Peyer's patch (tissue), 4 donors: ENCODE measurements at regions not wholly inside any gene's neighbourhood (a gene's known extent, or its start where the extent isn't known, plus 50 kb on each side); places are given as distances from the start of the nearest gene placed in this dataset.

Experiments
- DNase-seq, 3 donors: peaks; one replicate each; pipeline ENCODE4 v3.0.0-alpha.2; 2017 to 2019
- H3K27ac ChIP-seq, 4 donors: fragments of 200-600 bp; sonication (generic); one replicate each; pipeline ENCODE4 v1.5.1; 2016 to 2019
- H3K27me3 ChIP-seq, 2 donors: fragments of 200-600 bp; sonication (generic); one replicate each; pipeline ENCODE4 v1.5.1; 2019
- H3K36me3 ChIP-seq, 3 donors: fragments of 200-600 bp; sonication (generic); one replicate each; pipeline ENCODE4 v1.5.1; 2016 to 2019
- H3K4me1 ChIP-seq, 4 donors: fragments of 200-600 bp; sonication (generic); one replicate each; pipeline ENCODE4 v1.5.1; 2016 to 2019
- H3K4me3 ChIP-seq, 4 donors: fragments of 200-600 bp; sonication (generic); 1 replicate in 3 of 4; 2 replicates in 1 of 4; pipeline ENCODE4 v1.5.1; 2016 to 2019; ENCODE audit warnings: mild to moderate bottlenecking in 1 of 4
- H3K9me3 ChIP-seq, 4 donors: fragments of 200-600 bp; sonication (generic); one replicate each; pipeline ENCODE4 v1.5.1; 2016 to 2019; ENCODE audit warnings: mild to moderate bottlenecking in 1 of 4
- CTCF ChIP-seq, 6 experiments: fragments of 450-650 bp in 4 of 6; fragments of 200-600 bp in 2 of 6; sonication (generic) in 1 of 6; IDR thresholded peaks; one replicate each; pipeline ENCODE4 v1.5.1; 2017 to 2019; ENCODE audit warnings: antibody characterized with exemption in 6 of 6, mild to moderate bottlenecking in 3 of 6, moderate library complexity in 1 of 6
- POLR2A ChIP-seq, 2 donors: fragments of 450-650 bp; IDR thresholded peaks; one replicate each; pipeline ENCODE4 v1.5.1; 2017; ENCODE audit warnings: antibody characterized with exemption in 2 of 2, mild to moderate bottlenecking in 2 of 2, moderate library complexity in 2 of 2

- Histone ChIP-seq H3K27me3 (no peaks in the 10 kb centered on the region), H3K4me1 (no peaks in the 10 kb centered on the region), H3K36me3 (no peaks in the 10 kb centered on the region), H3K9me3 (no peaks in the 10 kb centered on the region), H3K4me3 (no peak overlapping the region), H3K27ac (no peak overlapping the region)
- no peak for DNase-seq
- TF ChIP-seq CTCF (IDR thresholded peaks at IDR 0.05): no peak
- no peak for TF ChIP-seq POLR2A (IDR thresholded peaks at IDR 0.05)
Observed at GRCh38 chr12:83214185-83214584, 527.5 kb downstream of the TMTC2 start.

GRCh38 chr12:83210933-83211332 lies 524.2 kb downstream of the TMTC2 start:
- H3K27ac ChIP-seq: no peak overlapping the region
- DNase-seq: no peak
- no peaks in the 10 kb centered on the region for H3K4me1 ChIP-seq
- no peaks in the 10 kb centered on the region for H3K36me3 ChIP-seq
- TF ChIP-seq CTCF (IDR thresholded peaks at IDR 0.05): no peak
- no peak for TF ChIP-seq POLR2A (IDR thresholded peaks at IDR 0.05)
- no peaks in the 10 kb centered on the region for H3K9me3 ChIP-seq
- H3K4me3 ChIP-seq: no peak overlapping the region
- no peaks in the 10 kb centered on the region for H3K27me3 ChIP-seq

- Histone ChIP-seq H3K27me3 (no peaks in the 10 kb centered on the region), H3K27ac (no peak overlapping the region), H3K4me3 (no peak overlapping the region), H3K36me3 (no peaks in the 10 kb centered on the region), H3K9me3 (no peaks in the 10 kb centered on the region), H3K4me1 (no peaks in the 10 kb centered on the region)
- TF ChIP-seq POLR2A (IDR thresholded peaks at IDR 0.05): no peak
- TF ChIP-seq CTCF (IDR thresholded peaks at IDR 0.05): no peak
- DNase-seq: no peak
Observed at GRCh38 chr12:83199069-83199468, 512.4 kb downstream of the TMTC2 start.

- Histone ChIP-seq H3K4me3 (no peak overlapping the region), H3K4me1 (no peaks in the 10 kb centered on the region), H3K27ac (no peak overlapping the region), H3K36me3 (no peaks in the 10 kb centered on the region), H3K27me3 (no peaks in the 10 kb centered on the region), H3K9me3 (no peaks in the 10 kb centered on the region)
- DNase-seq: no peak
- no peak for TF ChIP-seq POLR2A (IDR thresholded peaks at IDR 0.05)
- TF ChIP-seq CTCF (IDR thresholded peaks at IDR 0.05): no peak
Observed at GRCh38 chr12:83198291-83199015, 511.7 kb downstream of the TMTC2 start.

GRCh38 chr12:83197483-83197914 lies 510.8 kb downstream of the TMTC2 start:
- Histone ChIP-seq H3K9me3 (no peaks in the 10 kb centered on the region), H3K4me1 (no peaks in the 10 kb centered on the region), H3K27me3 (no peaks in the 10 kb centered on the region), H3K4me3 (no peak overlapping the region), H3K36me3 (no peaks in the 10 kb centered on the region), H3K27ac (no peak overlapping the region)
- no peak for DNase-seq
- no peak for TF ChIP-seq POLR2A (IDR thresholded peaks at IDR 0.05)
- no peak for TF ChIP-seq CTCF (IDR thresholded peaks at IDR 0.05)
